ENCODE measurements at regions not wholly inside any gene's neighbourhood (a gene's known extent, or its start where the extent isn't known, plus 50 kb on each side); places are given as distances from the start of the nearest gene placed in this dataset.

DNA sequence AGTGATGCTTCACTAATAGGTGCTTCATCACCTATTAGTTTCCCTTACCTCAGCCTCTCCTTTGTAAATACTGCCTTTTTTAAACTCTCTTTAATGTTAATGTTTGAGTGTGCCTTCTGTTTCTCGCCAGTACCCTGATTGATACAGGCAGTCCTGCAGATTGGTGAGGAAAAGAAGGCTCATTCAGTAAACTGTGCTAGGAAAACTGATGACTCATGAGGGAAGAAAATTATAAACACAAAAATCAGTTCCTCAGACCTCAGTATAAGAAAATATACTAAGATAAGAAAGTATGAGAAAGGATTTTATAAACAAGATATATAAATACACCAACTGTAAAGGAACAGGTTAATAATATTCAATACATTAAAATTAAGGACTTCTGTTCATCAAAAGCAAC is 54.8 kb upstream of the OXTR start:
- TF ChIP-seq, protein P1, sequence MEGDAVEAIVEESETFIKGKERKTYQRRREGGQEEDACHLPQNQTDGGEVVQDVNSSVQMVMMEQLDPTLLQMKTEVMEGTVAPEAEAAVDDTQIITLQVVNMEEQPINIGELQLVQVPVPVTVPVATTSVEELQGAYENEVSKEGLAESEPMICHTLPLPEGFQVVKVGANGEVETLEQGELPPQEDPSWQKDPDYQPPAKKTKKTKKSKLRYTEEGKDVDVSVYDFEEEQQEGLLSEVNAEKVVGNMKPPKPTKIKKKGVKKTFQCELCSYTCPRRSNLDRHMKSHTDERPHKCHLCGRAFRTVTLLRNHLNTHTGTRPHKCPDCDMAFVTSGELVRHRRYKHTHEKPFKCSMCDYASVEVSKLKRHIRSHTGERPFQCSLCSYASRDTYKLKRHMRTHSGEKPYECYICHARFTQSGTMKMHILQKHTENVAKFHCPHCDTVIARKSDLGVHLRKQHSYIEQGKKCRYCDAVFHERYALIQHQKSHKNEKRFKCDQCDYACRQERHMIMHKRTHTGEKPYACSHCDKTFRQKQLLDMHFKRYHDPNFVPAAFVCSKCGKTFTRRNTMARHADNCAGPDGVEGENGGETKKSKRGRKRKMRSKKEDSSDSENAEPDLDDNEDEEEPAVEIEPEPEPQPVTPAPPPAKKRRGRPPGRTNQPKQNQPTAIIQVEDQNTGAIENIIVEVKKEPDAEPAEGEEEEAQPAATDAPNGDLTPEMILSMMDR (conservative IDR thresholded peaks at IDR 0.05; ENCODE audit: low read depth, low read length) = no peak
- TF ChIP-seq EZH2 (IDR thresholded peaks at IDR 0.05; ENCODE audit: low read length, unreplicated experiment) = no peak
- TF ChIP-seq EZH2phosphoT487 (IDR thresholded peaks at IDR 0.05; ENCODE audit: borderline replicate concordance, low read length) = no peak
